ENCODE measurements at regions not wholly inside any gene's neighbourhood (a gene's known extent, or its start where the extent isn't known, plus 50 kb on each side); places are given as distances from the start of the nearest gene placed in this dataset.

GRCh38 chr16:66087308-66087707 is 279.2 kb upstream of the CDH5 start:
- TF ChIP-seq POLR2A (IDR thresholded peaks at IDR 0.05) (no peak), CTCF (IDR thresholded peaks at IDR 0.05) (no peak), POLR2AphosphoS5 (IDR thresholded peaks at IDR 0.05) (no peak)

Data from breast epithelium (tissue), 3 donors.